Esophagus muscularis mucosa (tissue), 3 donors: ENCODE measurements at regions not wholly inside any gene's neighbourhood (a gene's known extent, or its start where the extent isn't known, plus 50 kb on each side); places are given as distances from the start of the nearest gene placed in this dataset.

Experiments
- POLR2AphosphoS5 ChIP-seq, 2 donors: sonication (generic); formaldehyde crosslinking; IDR thresholded peaks; one replicate each; pipeline ENCODE4 v1.6.1; 2017; ENCODE audit warnings: antibody characterized with exemption in 2 of 2
- TF ChIP-seq, protein P1 (sequence below), 3 experiments: fragments of 200-600 bp in 2 of 3; fragments of 450-650 bp in 1 of 3; sonication (generic) in 2 of 3; IDR thresholded peaks; one replicate each; pipeline ENCODE4 v1.5.1; 2017 to 2019; ENCODE audit warnings: antibody characterized with exemption in 3 of 3, mild to moderate bottlenecking in 2 of 3, moderate library complexity in 1 of 3

DNA sequence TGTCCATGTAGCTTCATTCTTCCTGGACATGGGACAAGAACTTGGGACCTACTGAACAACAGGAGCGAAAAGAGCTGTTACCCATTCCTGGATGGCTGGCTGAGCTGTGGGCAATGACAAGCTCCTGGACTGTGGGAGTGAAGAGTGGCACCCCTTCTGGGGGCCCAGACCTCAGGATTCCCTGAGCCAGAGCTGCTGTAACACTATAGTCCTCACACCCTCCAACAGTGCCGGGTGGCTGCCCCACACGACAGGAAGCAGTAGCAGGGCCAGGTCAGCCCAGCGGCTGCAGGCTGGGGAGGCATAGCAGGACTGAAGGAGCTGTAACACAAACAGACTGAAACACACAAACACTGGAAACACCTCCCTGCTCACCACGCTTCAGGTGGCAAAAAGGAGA is 169.7 kb upstream of the IRX2 start:
- TF ChIP-seq POLR2AphosphoS5 (IDR thresholded peaks at IDR 0.05) = no peak
- TF ChIP-seq, protein P1, sequence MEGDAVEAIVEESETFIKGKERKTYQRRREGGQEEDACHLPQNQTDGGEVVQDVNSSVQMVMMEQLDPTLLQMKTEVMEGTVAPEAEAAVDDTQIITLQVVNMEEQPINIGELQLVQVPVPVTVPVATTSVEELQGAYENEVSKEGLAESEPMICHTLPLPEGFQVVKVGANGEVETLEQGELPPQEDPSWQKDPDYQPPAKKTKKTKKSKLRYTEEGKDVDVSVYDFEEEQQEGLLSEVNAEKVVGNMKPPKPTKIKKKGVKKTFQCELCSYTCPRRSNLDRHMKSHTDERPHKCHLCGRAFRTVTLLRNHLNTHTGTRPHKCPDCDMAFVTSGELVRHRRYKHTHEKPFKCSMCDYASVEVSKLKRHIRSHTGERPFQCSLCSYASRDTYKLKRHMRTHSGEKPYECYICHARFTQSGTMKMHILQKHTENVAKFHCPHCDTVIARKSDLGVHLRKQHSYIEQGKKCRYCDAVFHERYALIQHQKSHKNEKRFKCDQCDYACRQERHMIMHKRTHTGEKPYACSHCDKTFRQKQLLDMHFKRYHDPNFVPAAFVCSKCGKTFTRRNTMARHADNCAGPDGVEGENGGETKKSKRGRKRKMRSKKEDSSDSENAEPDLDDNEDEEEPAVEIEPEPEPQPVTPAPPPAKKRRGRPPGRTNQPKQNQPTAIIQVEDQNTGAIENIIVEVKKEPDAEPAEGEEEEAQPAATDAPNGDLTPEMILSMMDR (IDR thresholded peaks at IDR 0.05) = no peak
